Endodermal cell (in vitro differentiated cells): ENCODE measurements at regions not wholly inside any gene's neighbourhood (a gene's known extent, or its start where the extent isn't known, plus 50 kb on each side); places are given as distances from the start of the nearest gene placed in this dataset.
A peak's percentile ranks its signal among the peaks of the same experiment; 100 is the strongest.

Experiments
- DNase-seq: peaks from one replicate; pipeline ENCODE4 v3.0.0-alpha.2; 2017
- H3K27ac ChIP-seq: 2 replicates; pipeline ENCODE4 v1.5.1; 2013; ENCODE audit warnings: mild to moderate bottlenecking, low read depth, low read length, moderate library complexity
- H3K27me3 ChIP-seq: 2 replicates; pipeline ENCODE4 v1.6.1; 2013; ENCODE audit warnings: mild to moderate bottlenecking, low read length, moderate library complexity; ENCODE audit not compliant: insufficient read depth, control insufficient read depth, poor library complexity, severe bottlenecking
- H3K36me3 ChIP-seq: 2 replicates; pipeline ENCODE4 v1.7.0; 2013; ENCODE audit warnings: mild to moderate bottlenecking, low read length, moderate library complexity; ENCODE audit not compliant: control insufficient read depth, insufficient read depth
- H3K4me1 ChIP-seq: one replicate; pipeline ENCODE4 v1.7.0; 2013; ENCODE audit warnings: low read length; ENCODE audit not compliant: control insufficient read depth, insufficient read depth
- H3K4me3 ChIP-seq: 2 replicates; pipeline ENCODE4 v1.5.1; 2013; ENCODE audit warnings: mild to moderate bottlenecking, low read length, moderate library complexity
- H3K9ac ChIP-seq: 2 replicates; pipeline ENCODE4 v1.6.1; 2013; ENCODE audit warnings: mild to moderate bottlenecking, low read length, moderate library complexity; ENCODE audit not compliant: poor library complexity, severe bottlenecking; ENCODE audit errors: extremely low read depth
- H3K9me3 ChIP-seq: 2 replicates; pipeline ENCODE4 v1.6.1; 2013; ENCODE audit warnings: mild to moderate bottlenecking, low read length, moderate library complexity; ENCODE audit not compliant: control insufficient read depth
- H3K27ac Mint-ChIP-seq: 2 replicates; pipeline ENCODE4 v1.8.0; 2020; ENCODE audit warnings: mixed read lengths
- H3K27me3 Mint-ChIP-seq: 2 replicates; pipeline ENCODE4 v1.8.0; 2021; ENCODE audit warnings: mild to moderate bottlenecking, mixed read lengths; ENCODE audit not compliant: insufficient read depth
- H3K36me3 Mint-ChIP-seq: 2 replicates; pipeline ENCODE4 v1.8.0; 2020; ENCODE audit warnings: low read depth, mixed read lengths
- H3K4me1 Mint-ChIP-seq: 2 replicates; pipeline ENCODE4 v1.8.0; 2020; ENCODE audit warnings: mixed read lengths
- H3K4me3 Mint-ChIP-seq: 2 replicates; pipeline ENCODE4 v1.8.0; 2020; ENCODE audit warnings: mild to moderate bottlenecking, moderate library complexity, mixed read lengths
- H3K9me3 Mint-ChIP-seq: 2 replicates; pipeline ENCODE4 v1.8.0; 2020; ENCODE audit warnings: mild to moderate bottlenecking, mixed read lengths
- WGBS, 2 experiments: methylation state at CpG; one replicate each; pipeline versions ENCODE4 v1.1.5 to v1.1.7; 2013; ENCODE audit warnings: missing lambda C conversion rate in 2 of 2, mixed read lengths in 1 of 2; ENCODE audit not compliant: insufficient coverage in 1 of 2, insufficient read length in 1 of 2; 5-methylcytosine and 5-hydroxymethylcytosine counted together
- TF ChIP-seq, protein P1 (sequence below): fragments of 200-600 bp; sonication (generic); conservative IDR thresholded peaks from 2 replicates; pipeline ENCODE4 v1.5.0; 2021; ENCODE audit warnings: antibody characterized with exemption, mild to moderate bottlenecking

GRCh38 chr2:45134726-45135125 is 125.5 kb upstream of the SIX2 start:
- H3K36me3 ChIP-seq = no peaks in the 10 kb centered on the region
- peaks cover 20% of the 10 kb centered on the region for H3K4me1 Mint-ChIP-seq
- H3K9ac ChIP-seq = no peak overlapping the region
- H3K4me3 ChIP-seq = no peak overlapping the region
- H3K27me3 ChIP-seq = peaks cover 7% of the 10 kb centered on the region
- no peaks in the 10 kb centered on the region for H3K9me3 ChIP-seq
- no peak for DNase-seq
- H3K27ac ChIP-seq = no peak overlapping the region
- 81 to 100% methylated on average over 2 to 3 of the region's 3 CpGs for WGBS, 2 experiments
- peaks cover 32% of the 10 kb centered on the region for H3K27me3 Mint-ChIP-seq
- H3K9me3 Mint-ChIP-seq = no peaks in the 10 kb centered on the region
- H3K4me1 ChIP-seq = no peaks in the 10 kb centered on the region
- no peak overlapping the region for H3K27ac Mint-ChIP-seq
- TF ChIP-seq, protein P1, sequence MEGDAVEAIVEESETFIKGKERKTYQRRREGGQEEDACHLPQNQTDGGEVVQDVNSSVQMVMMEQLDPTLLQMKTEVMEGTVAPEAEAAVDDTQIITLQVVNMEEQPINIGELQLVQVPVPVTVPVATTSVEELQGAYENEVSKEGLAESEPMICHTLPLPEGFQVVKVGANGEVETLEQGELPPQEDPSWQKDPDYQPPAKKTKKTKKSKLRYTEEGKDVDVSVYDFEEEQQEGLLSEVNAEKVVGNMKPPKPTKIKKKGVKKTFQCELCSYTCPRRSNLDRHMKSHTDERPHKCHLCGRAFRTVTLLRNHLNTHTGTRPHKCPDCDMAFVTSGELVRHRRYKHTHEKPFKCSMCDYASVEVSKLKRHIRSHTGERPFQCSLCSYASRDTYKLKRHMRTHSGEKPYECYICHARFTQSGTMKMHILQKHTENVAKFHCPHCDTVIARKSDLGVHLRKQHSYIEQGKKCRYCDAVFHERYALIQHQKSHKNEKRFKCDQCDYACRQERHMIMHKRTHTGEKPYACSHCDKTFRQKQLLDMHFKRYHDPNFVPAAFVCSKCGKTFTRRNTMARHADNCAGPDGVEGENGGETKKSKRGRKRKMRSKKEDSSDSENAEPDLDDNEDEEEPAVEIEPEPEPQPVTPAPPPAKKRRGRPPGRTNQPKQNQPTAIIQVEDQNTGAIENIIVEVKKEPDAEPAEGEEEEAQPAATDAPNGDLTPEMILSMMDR = no peak
- no peak overlapping the region for H3K4me3 Mint-ChIP-seq
- H3K36me3 Mint-ChIP-seq = no peaks in the 10 kb centered on the region

GRCh38 chr2:45134014-45134413 is 124.8 kb upstream of the SIX2 start:
- H3K27me3 ChIP-seq = peaks cover 13% of the 10 kb centered on the region
- WGBS, 2 experiments = 26 to 60% methylated on average over 1 of the region's 1 CpG
- H3K9ac ChIP-seq = no peak overlapping the region
- no peak overlapping the region for H3K4me3 ChIP-seq
- no peak overlapping the region for H3K4me3 Mint-ChIP-seq
- TF ChIP-seq, protein P1 = no peak
- H3K36me3 Mint-ChIP-seq = no peaks in the 10 kb centered on the region
- DNase-seq = peak; percentile 61
- no peaks in the 10 kb centered on the region for H3K4me1 ChIP-seq
- peaks cover 15% of the 10 kb centered on the region for H3K4me1 Mint-ChIP-seq
- H3K27ac Mint-ChIP-seq = no peak overlapping the region
- H3K9me3 Mint-ChIP-seq = no peaks in the 10 kb centered on the region
- peaks cover 31% of the 10 kb centered on the region for H3K27me3 Mint-ChIP-seq
- H3K9me3 ChIP-seq = no peaks in the 10 kb centered on the region
- no peak overlapping the region for H3K27ac ChIP-seq
- no peaks in the 10 kb centered on the region for H3K36me3 ChIP-seq

DNA sequence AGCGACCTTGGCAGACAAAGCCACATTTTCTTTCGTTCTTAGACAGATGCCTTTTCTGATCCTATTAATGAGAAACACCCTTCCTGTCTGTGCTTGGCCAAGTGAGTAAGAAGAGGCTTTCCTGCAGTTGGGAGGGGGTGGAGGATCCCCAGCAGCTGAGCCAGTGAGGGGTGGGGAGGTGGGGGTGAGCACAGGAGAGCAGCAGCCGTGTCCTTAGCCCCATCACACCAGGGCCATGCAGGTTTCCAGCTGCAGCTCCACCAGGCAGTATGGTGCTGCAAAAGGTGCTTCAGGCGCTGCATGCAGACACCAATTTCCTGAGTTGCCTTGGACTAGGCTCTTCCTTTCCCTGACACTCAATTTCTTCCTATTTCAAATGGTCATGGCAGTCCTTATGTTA is 123.3 kb upstream of the SIX2 start:
- no peaks in the 10 kb centered on the region for H3K9me3 Mint-ChIP-seq
- no peaks in the 10 kb centered on the region for H3K36me3 ChIP-seq
- DNase-seq = no peak
- H3K27ac ChIP-seq = no peak overlapping the region
- H3K4me3 Mint-ChIP-seq = no peak overlapping the region
- no peak overlapping the region for H3K27ac Mint-ChIP-seq
- no peak overlapping the region for H3K9ac ChIP-seq
- no peak overlapping the region for H3K4me3 ChIP-seq
- peaks cover 17% of the 10 kb centered on the region for H3K27me3 Mint-ChIP-seq
- H3K4me1 ChIP-seq = no peaks in the 10 kb centered on the region
- no peaks in the 10 kb centered on the region for H3K9me3 ChIP-seq
- no peaks in the 10 kb centered on the region for H3K36me3 Mint-ChIP-seq
- H3K27me3 ChIP-seq = peaks cover 13% of the 10 kb centered on the region
- TF ChIP-seq, protein P1 = no peak
- WGBS, 2 experiments = 84 to 93% methylated on average over 2 to 4 of the region's 4 CpGs
- H3K4me1 Mint-ChIP-seq = peaks cover 6% of the 10 kb centered on the region
